ENCODE measurements at regions not wholly inside any gene's neighbourhood (a gene's known extent, or its start where the extent isn't known, plus 50 kb on each side); places are given as distances from the start of the nearest gene placed in this dataset.
"Not testable (repeated sequence)": the region's sequence is repeated elsewhere in the genome, so short reads cannot be mapped to it uniquely, and the experiment has no call there.

- peaks cover 44% of the 10 kb centered on the region for H3K27me3 Mint-ChIP-seq (ENCODE audit: low read depth)
- no peaks in the 10 kb centered on the region for H3K9me3 Mint-ChIP-seq
- no peak overlapping the region for H3K4me3 Mint-ChIP-seq
- DNase-seq = no peak
- no peaks in the 10 kb centered on the region for H3K36me3 Mint-ChIP-seq (ENCODE audit: insufficient read depth)
- ATAC-seq = no peak
- peaks cover 28% of the 10 kb centered on the region for H3K4me1 Mint-ChIP-seq (ENCODE audit: low read depth)
Measured at GRCh38 chr2:12004713-12005112, 258.3 kb downstream of the LPIN1 start.

GRCh38 chr2:12005886-12006681, 259.7 kb downstream of the LPIN1 start:
- peaks cover 46% of the 10 kb centered on the region for H3K27me3 Mint-ChIP-seq (ENCODE audit: low read depth)
- H3K9me3 Mint-ChIP-seq = no peaks in the 10 kb centered on the region
- no peak overlapping the region for H3K4me3 Mint-ChIP-seq
- DNase-seq (peak; percentile 43), ATAC-seq (peak; percentile 98 to 99)
- H3K36me3 Mint-ChIP-seq (ENCODE audit: insufficient read depth) = no peaks in the 10 kb centered on the region
- H3K4me1 Mint-ChIP-seq (ENCODE audit: low read depth) = peaks cover 28% of the 10 kb centered on the region

DNA sequence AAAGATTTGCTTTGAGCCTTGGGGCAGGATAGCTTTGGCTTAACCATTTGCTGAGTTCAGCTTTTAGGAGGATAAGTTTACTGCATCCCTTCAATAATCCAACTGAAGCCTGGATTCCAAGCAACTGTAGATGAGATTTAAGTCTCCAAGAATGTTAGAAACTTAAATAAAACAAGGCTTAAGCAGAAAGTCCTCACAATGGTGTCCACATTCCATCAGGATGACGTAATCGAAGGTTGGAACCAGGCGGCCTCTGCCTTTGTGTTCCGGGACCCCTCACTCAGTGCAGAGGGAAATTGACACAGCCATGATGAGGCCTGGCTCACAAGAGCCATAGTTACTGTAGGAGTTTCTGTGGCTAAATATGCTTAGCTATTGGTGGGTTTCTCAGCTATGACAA, 260.4 kb downstream of the LPIN1 start:
- Mint-ChIP-seq H3K36me3 (ENCODE audit: insufficient read depth) (no peaks in the 10 kb centered on the region), H3K9me3 (no peaks in the 10 kb centered on the region), H3K4me1 (ENCODE audit: low read depth) (peaks cover 28% of the 10 kb centered on the region)

DNA sequence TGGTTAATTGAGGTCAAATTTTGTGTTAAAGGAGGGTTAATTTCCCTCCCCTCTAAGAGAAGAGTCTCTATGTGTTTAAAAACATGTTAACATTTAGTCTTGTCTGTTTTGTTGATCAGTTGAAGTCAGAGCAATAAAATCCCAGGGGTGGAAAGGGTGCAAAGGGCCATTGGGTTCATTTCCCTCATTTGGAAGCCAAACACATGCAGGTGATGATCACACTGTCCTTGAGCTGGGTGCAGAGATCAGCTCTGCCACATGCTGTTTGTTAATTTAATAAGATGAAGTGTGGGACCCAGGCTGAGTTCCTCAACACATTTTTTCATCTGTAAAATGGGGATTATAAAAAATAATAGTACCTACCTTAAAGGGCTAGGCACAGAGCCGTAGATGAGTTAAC, 260.9 kb downstream of the LPIN1 start:
- DNase-seq (no peak), ATAC-seq (no peak)
- peaks cover 26% of the 10 kb centered on the region for H3K4me1 Mint-ChIP-seq (ENCODE audit: low read depth)
- no peaks in the 10 kb centered on the region for H3K9me3 Mint-ChIP-seq
- H3K27me3 Mint-ChIP-seq (ENCODE audit: low read depth) = peaks cover 43% of the 10 kb centered on the region
- H3K36me3 Mint-ChIP-seq (ENCODE audit: insufficient read depth) = no peaks in the 10 kb centered on the region
- H3K4me3 Mint-ChIP-seq = no peak overlapping the region

More for the DNA sequence above, 260.4 kb downstream of the LPIN1 start:
- DNase-seq = no peak
- no peak overlapping the region for H3K4me3 Mint-ChIP-seq
- peaks cover 45% of the 10 kb centered on the region for H3K27me3 Mint-ChIP-seq (ENCODE audit: low read depth)
- ATAC-seq = no peak

GRCh38 chr2:12008425-12009061, 262.1 kb downstream of the LPIN1 start:
- no peaks in the 10 kb centered on the region for H3K36me3 Mint-ChIP-seq (ENCODE audit: insufficient read depth)
- H3K9me3 Mint-ChIP-seq = peaks cover 4% of the 10 kb centered on the region
- no peak for ATAC-seq
- DNase-seq = no peak
- H3K4me1 Mint-ChIP-seq (ENCODE audit: low read depth) = peaks cover 26% of the 10 kb centered on the region
- H3K4me3 Mint-ChIP-seq = no peak overlapping the region
- peaks cover 34% of the 10 kb centered on the region for H3K27me3 Mint-ChIP-seq (ENCODE audit: low read depth)

DNA sequence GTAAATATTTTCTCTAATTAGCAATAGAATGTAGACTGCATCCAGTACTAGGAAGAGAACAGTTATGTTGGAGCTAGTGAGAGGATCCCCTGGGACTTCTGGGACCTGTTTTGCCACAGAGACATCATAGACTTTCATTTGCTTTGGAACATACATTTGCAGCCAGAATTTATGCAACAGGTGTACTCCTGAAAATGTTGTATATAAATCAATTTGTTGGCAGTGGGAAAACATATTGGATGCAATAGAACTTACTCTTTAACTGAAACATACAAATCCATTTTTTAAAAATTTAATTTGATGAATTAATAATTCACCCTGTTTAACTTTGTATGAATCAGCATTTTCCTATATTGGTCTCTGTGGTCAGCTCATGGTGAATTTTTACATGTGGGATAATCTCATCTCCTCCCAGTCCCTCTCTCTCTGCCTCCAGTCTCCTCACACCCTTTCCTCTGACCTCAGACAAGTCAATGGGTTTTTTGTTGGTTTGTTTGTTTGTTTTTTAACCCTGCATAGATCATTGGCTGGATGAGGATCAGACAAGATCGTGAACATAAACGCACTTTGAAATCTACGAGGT, 263.0 kb downstream of the LPIN1 start:
- Mint-ChIP-seq H3K27me3 (ENCODE audit: low read depth) (peaks cover 34% of the 10 kb centered on the region), H3K4me1 (ENCODE audit: low read depth) (peaks cover 26% of the 10 kb centered on the region), H3K9me3 (peaks cover 6% of the 10 kb centered on the region), H3K36me3 (ENCODE audit: insufficient read depth) (no peaks in the 10 kb centered on the region), H3K4me3 (no peak overlapping the region)
- no peak for ATAC-seq
- no peak for DNase-seq

DNA sequence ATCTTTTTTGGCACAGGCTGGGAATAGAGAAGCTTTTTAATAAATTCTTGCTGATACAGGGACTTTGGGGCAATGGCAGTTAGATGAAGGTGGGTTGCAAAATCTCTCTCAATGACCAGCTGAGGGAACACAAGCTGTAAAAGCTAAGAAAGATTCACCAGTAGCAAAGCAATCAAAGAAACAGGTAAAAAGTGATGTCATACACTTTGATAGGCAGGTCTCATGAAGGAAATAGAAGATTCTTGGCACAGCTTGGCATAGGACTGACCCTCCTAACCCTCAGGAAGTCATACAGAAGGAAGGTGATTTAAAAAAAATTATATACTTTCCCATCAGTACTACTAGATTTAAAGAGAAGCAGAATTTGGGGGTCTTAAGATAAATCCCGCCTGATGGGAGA, 263.6 kb downstream of the LPIN1 start:
- DNase-seq (no peak), ATAC-seq (no peak)
- Mint-ChIP-seq H3K9me3 (peaks cover 6% of the 10 kb centered on the region), H3K36me3 (ENCODE audit: insufficient read depth) (no peaks in the 10 kb centered on the region), H3K4me1 (ENCODE audit: low read depth) (peaks cover 19% of the 10 kb centered on the region), H3K4me3 (no peak overlapping the region), H3K27me3 (ENCODE audit: low read depth) (peaks cover 29% of the 10 kb centered on the region)

GRCh38 chr2:12010779-12011178, 264.3 kb downstream of the LPIN1 start:
- peaks cover 31% of the 10 kb centered on the region for H3K27me3 Mint-ChIP-seq (ENCODE audit: low read depth)
- H3K36me3 Mint-ChIP-seq (ENCODE audit: insufficient read depth) = no peaks in the 10 kb centered on the region
- peaks cover 6% of the 10 kb centered on the region for H3K9me3 Mint-ChIP-seq
- DNase-seq = no peak
- H3K4me3 Mint-ChIP-seq = no peak overlapping the region
- no peak for ATAC-seq
- H3K4me1 Mint-ChIP-seq (ENCODE audit: low read depth) = peaks cover 12% of the 10 kb centered on the region

DNA sequence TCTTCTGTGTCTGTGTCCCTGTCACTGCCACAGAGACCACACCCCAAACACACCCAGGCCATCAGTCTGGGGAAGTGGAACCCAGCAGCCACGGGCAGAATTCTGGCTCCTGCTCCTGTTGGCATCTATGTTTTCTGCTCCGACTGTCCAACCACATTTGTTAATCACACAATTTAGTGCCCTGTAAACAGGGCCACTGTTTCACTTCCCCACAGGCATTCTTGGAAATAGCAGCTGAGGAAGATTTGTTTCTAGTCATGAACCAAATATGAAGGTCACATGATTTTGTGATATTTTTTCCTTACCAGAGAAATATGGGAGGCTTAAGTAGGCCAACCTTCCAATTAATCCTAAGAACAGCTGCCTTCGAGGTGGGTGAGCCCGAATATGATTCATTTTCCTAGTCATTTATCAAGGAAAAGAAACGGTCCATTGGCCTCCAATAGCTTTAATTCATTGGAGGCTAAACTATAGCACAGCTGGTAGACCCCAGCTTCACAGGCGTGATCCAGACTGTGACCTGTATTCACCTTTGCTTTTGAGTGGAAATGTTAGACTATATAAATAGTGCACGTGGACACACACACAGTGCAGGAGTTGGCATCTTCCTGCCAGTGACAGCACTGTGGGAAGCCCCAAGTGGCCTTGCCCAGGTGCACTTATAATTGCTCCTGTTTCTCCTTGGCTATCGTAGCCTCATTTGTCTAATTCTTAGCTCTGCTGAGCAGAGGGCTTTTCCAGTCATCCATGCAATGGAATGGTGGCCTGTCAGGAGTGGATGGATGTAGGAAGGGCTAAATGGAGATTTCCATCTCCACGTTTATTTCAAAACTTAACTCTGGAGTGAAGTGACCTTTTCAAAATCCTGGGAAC, 267.9 kb downstream of the LPIN1 start:
- DNase-seq = no peak
- H3K4me1 Mint-ChIP-seq (ENCODE audit: low read depth) = peaks cover 7% of the 10 kb centered on the region
- H3K4me3 Mint-ChIP-seq = no peak overlapping the region
- H3K9me3 Mint-ChIP-seq = peaks cover 6% of the 10 kb centered on the region
- H3K36me3 Mint-ChIP-seq (ENCODE audit: insufficient read depth) = no peaks in the 10 kb centered on the region
- H3K27me3 Mint-ChIP-seq (ENCODE audit: low read depth) = peaks cover 34% of the 10 kb centered on the region
- ATAC-seq = no peak

- peaks cover 7% of the 10 kb centered on the region for H3K4me1 Mint-ChIP-seq (ENCODE audit: low read depth)
- no peak overlapping the region for H3K4me3 Mint-ChIP-seq
- H3K36me3 Mint-ChIP-seq (ENCODE audit: insufficient read depth) = peaks cover 10% of the 10 kb centered on the region
Measured at GRCh38 chr2:12017499-12018157, 271.2 kb downstream of the LPIN1 start.

GRCh38 chr2:12018726-12019125, 272.3 kb downstream of the LPIN1 start:
- peaks cover 22% of the 10 kb centered on the region for H3K27me3 Mint-ChIP-seq (ENCODE audit: low read depth)

More at GRCh38 chr2:12017499-12018157, 271.2 kb downstream of the LPIN1 start:
- H3K27me3 Mint-ChIP-seq (ENCODE audit: low read depth) = peaks cover 23% of the 10 kb centered on the region
- no peak for ATAC-seq
- peaks cover 28% of the 10 kb centered on the region for H3K9me3 Mint-ChIP-seq
- DNase-seq = no peak

DNA sequence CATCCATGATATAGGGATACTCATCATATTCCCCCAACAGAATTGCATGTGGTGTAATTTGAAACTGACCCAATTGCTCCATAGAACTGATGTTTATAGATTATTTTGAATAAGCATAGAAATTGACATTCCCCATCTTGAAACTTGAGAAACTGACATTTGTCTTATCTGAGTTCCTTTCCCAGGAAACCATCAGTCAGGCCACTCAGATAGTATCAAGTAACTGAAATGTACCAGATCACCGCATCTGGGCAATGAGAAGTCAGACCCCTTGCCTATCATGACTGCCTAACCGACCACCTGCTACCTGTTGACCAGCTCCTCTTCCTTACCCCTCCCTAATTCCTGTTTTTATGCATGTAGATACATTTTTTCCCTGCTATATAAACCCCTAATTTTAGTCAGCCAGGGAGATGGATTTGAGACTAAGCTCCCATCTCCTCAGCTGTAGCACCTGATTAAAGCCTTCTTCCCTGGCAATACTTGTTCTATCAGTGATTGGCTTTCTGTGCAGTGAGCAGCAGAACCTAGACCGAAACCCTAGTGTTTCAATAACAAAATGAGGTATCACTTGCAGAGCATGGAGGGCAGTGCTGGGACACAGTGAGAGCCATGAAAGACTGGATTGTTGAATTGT, 274.5 kb downstream of the LPIN1 start:
- Mint-ChIP-seq H3K4me3 (no peak overlapping the region), H3K27me3 (ENCODE audit: low read depth) (peaks cover 18% of the 10 kb centered on the region), H3K4me1 (ENCODE audit: low read depth) (peaks cover 7% of the 10 kb centered on the region), H3K9me3 (peaks cover 23% of the 10 kb centered on the region), H3K36me3 (ENCODE audit: insufficient read depth) (peaks cover 10% of the 10 kb centered on the region)
- ATAC-seq (no peak), DNase-seq (no peak)

More at GRCh38 chr2:12018726-12019125, 272.3 kb downstream of the LPIN1 start:
- H3K4me1 Mint-ChIP-seq (ENCODE audit: low read depth); H3K36me3 Mint-ChIP-seq (ENCODE audit: insufficient read depth); DNase-seq; ATAC-seq; H3K4me3 Mint-ChIP-seq: not testable (repeated sequence)
- peaks cover 23% of the 10 kb centered on the region for H3K9me3 Mint-ChIP-seq

GRCh38 chr2:12024197-12024907, 277.9 kb downstream of the LPIN1 start:
- not testable (repeated sequence) for DNase-seq; H3K4me1 Mint-ChIP-seq (ENCODE audit: low read depth); H3K4me3 Mint-ChIP-seq; H3K27me3 Mint-ChIP-seq (ENCODE audit: low read depth); H3K36me3 Mint-ChIP-seq (ENCODE audit: insufficient read depth); ATAC-seq
- peaks cover 23% of the 10 kb centered on the region for H3K9me3 Mint-ChIP-seq

Data from activated T-cell treated with anti-CD3 and anti-CD28 coated beads, Interleukin-2, amount 50 U/mL, for 4 hours (primary cell).